Embryonic facial prominence (tissue), 1 donor: ENCODE measurements at regions not wholly inside any gene's neighbourhood (a gene's known extent, or its start where the extent isn't known, plus 50 kb on each side); places are given as distances from the start of the nearest gene placed in this dataset.

Experiments used
- DNase-seq: peaks from one replicate; pipeline ENCODE4 v3.0.0-alpha.2; 2016; ENCODE audit errors: extremely low spot score

- no peak for DNase-seq
These were observed 59.6 kb upstream of the CDH13 start for GRCh38 chr16:82567175-82567574.

- no peak for DNase-seq
These were observed 63.4 kb upstream of the CDH13 start for GRCh38 chr16:82563401-82563800.

- DNase-seq = no peak
These were observed 64.5 kb upstream of the CDH13 start for GRCh38 chr16:82562183-82562683.

- no peak for DNase-seq
These were observed 65.9 kb upstream of the CDH13 start for GRCh38 chr16:82560805-82561325.

DNA sequence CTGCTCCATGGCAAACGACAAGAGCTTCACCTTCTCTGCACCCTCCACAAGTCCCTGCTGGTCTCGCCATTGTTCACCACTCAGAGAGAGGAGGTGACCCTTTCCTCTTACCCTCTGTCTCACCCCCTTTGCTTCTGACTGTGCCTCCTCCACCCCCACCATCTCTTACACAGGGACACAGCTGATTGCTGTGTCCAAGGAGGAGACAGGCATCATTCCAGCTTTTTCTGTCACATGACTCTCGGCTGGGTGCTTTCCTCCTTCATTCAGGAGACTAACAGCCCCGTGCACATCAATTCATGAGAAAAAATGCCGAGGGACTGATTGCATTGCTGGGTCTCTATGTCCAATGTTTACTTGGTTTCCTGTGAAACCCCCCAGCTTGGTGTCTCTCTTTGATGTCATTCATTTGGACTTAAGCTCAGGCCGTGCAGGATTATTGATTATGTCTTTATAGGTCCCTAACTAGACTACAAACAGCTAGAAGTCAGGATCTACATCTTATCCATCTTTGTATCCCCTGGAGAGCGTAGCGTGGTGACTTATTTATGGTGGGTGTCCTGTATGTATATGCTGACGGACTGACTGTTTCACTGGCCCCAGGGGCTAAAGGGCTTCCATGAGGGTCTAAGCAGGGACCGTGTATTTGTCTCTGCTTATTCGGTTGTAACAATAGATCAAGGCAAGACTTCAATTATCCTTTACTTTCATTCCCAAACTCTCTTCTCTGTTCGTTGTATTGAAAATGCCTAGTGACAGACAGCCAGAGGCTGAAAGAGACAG is 82.2 kb upstream of the CDH13 start:
- DNase-seq = no peak

GRCh38 chr16:82542714-82543113 is 84.1 kb upstream of the CDH13 start:
- DNase-seq = no peak

- DNase-seq = no peak
These were observed 85.7 kb upstream of the CDH13 start for GRCh38 chr16:82541103-82541502.

- no peak for DNase-seq
These were observed 91.0 kb upstream of the CDH13 start for GRCh38 chr16:82535764-82536163.

DNA sequence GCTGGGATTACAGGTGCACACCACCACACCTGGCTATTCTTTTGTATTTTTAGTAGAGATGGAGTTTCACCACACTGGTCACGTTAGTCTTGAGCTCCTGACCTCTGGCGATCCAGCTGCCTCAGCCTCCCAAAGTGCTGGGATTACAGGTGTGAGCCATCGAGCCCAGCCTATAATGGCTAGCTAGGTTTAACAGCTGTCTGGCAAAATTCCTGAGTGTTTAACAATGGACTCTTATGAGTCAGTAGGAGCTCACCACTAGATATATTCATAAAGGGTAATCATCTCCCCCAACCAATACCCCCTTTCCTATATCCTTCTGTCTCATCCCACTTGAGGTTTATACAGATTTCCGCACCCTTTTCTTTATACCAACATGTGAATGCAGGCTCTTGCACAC is 91.5 kb upstream of the CDH13 start:
- no peak for DNase-seq

DNA sequence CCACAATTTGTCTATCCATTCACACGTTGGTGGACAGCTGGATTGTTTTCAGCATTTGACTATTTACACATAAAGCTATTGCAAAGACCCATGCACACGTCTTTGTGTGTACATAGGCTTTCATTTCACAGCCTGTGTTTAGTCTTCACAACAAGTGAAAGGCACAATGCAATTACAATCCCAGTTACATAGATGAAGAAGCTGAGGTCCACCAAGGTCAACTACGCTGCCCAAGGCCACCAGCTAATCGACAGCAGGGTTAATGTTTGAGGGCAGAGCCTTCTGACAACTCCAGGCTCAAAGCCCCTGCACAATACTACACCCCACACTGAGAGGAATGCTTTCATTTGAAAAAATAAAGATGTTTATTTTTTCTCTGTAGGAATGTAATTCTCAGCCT is 93.6 kb upstream of the CDH13 start:
- DNase-seq = no peak

DNA sequence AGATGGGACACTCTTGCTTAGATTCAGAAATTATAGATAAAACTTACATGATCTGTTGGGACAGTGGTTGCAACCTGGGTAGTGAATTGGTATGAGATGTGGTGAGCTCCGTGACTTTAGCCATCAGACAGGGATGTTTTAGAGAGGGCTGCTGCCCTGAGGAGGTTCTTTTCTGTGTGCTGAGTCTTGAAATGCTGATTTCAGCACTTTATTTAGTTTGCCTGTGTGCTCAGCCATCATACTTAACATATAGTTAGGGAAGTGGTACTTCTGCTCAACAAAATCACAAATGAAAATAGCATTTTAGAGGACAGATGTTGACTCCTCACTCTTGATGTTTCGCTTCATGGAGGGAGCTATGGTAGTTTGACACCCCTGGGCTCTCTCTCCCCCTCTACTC is 95.9 kb upstream of the CDH13 start:
- DNase-seq = no peak

GRCh38 chr16:82527101-82527500 is 99.7 kb upstream of the CDH13 start:
- no peak for DNase-seq

GRCh38 chr16:82524976-82525375 is 101.8 kb upstream of the CDH13 start:
- DNase-seq = no peak

DNA sequence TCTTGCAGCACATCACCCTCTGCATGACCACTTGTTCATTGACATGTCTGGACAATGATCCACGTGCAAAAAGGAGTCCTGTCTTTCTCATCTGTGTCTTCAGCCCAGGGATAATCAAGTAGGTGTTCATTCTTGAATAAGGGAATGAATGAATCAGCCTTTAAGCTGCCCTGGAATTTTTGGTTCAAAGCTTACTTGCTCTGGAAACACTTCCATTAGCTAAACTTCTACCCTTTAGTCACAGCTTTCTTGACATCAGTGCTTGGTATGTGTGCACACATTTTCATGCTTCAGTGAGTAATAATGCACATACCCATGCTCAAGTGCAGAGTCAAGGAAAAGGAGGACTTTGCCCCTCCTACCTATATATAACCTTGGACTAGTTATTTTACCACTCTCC is 103.0 kb upstream of the CDH13 start:
- no peak for DNase-seq

DNA sequence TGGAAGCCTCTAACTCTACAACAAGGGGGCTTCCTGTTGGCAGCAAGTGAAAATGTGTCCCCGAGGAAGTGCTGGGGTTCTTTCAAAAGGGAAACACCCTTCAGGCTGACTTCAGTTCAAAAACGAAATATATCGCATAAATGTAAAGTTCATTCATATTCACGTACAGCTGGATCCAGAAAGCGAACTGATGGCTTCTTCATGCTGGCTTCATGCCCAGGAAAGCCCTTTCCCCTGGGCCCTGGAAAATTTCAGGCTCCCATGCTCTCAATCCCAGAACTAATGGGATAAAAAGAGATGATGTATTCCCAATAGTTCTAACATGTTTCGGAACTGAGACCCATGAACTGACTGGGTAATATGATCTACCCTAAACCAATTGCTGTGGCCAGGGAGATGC is 104.7 kb upstream of the CDH13 start:
- DNase-seq = no peak

DNA sequence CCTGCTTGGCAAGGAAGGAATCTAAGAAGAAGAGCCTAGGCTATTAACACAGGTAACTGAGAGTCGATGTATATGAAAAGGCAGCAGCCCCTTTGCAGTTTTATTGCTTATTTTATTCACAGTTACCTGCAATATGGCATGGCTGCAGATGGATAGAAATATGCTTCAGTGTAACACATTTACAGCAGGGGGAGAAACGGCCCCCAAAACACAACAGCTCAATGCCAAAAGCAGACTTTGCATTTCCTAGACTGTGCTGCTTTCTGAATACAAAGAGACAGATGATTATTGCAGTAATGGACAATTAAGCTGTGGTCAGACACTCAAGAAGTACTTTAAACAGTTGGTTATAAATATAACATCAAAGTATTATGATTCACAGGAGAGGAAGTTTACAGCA is 108.0 kb upstream of the CDH13 start:
- DNase-seq = no peak

DNA sequence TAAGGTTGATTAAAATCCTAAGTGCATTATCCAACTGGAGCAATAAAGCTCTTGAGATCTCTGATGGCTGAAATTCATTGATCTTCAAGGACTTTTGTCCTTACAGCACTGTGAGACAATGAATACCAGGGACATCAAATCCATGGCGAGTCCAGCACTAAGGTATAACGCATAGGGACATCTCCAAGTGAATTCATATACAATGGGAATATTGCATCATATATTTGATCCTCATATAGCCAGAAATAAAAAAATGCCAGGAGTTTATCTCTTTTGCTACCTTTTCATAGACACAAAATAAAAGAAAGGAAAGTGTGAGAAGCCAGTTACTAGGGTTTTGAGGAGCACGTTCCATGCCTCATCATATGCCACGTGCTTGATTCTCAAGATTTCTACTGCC is 112.5 kb upstream of the CDH13 start:
- DNase-seq = no peak

GRCh38 chr16:82510789-82511305 is 115.9 kb upstream of the CDH13 start:
- no peak for DNase-seq

GRCh38 chr16:82509691-82510430 is 116.9 kb upstream of the CDH13 start:
- no peak for DNase-seq

DNA sequence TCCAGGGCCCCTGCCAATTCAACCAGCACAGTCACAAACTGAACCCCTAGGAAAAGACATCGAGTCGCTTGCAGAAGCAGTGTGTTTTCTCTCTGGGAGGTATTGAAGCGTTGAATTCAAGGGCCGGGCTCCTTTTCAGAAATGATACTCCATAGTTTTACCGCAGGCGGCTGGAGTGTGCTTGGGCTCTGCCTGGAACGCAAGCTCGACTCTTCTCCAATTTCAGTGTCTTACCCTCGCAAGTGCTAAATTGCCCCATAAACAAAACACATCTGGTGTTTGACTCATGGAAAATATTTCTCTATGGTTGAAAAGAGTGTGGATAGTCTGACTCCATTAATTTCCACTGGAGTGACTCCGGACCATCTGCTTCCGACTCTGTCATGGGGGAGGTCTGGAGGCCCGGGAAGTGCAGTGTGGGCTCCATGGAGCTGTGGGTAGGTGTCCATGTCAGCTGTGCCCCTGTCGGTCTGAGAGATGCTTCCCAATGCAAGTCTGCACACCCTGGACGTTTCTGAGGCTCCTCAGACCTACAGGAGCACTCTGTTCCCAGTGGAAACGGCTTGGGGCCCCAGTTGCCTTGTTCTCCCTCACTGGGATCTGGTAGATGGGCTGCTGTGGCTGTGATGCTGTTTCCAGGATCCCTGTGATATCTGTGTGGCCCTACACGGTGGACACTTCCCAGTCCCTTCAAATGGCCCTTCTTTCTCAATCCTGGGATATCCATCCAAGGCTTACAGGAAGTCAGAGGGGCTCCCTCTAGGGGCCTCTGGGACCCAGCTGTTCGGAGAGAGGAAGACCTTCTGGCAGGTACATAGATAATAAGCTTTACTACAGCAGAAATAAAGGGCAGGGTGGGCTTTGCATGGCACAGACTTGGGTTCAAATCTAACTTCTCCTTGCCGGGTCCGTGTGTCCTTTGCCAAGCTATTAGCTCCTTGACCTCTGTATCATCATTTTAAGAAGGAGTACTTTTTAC is 119.8 kb upstream of the CDH13 start:
- peak; percentile 9 for DNase-seq

DNA sequence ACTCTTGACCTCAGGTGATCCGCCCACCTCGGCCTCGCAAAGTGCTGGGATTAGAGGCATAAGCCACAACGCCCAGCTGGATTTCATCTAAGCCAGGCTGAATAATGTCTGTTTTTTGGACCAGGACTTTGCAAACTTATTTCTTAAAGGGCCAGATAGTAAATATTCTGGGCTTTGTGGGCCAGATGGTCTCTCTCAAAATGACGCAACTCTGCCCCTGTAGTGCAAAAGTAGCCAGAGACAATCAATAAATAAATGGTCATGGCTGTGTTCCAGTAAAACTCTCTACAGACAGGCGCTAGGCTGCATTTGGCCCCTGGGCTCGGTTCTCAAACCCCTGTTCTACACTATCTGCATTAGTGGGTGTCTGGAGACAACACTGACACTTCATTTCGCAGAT is 121.9 kb upstream of the CDH13 start:
- no peak for DNase-seq

- DNase-seq = no peak
These were observed 127.5 kb upstream of the CDH13 start for GRCh38 chr16:82499302-82499701.
